HepG2 (cell line): ENCODE measurements at regions not wholly inside any gene's neighbourhood (a gene's known extent, or its start where the extent isn't known, plus 50 kb on each side); places are given as distances from the start of the nearest gene placed in this dataset.

Experiments
- CHCHD3 ChIP-seq: sonication (generic); formaldehyde crosslinking; IDR thresholded peaks from 2 replicates; pipeline ENCODE4 v1.8.0; 2022; ENCODE audit warnings: mild to moderate bottlenecking, missing genetic modification reagents, moderate library complexity
- FOSL2 ChIP-seq: sonication (generic); formaldehyde crosslinking; IDR thresholded peaks from 2 replicates; pipeline ENCODE4 v1.4.0; 2020; ENCODE audit warnings: missing genetic modification reagents
- GATAD1 ChIP-seq: IDR thresholded peaks from 2 replicates; pipeline ENCODE4 v1.6.1; 2016; ENCODE audit warnings: missing genetic modification reagents, missing compliant biosample characterization
- GATAD2A ChIP-seq: IDR thresholded peaks from 2 replicates; pipeline ENCODE4 v1.6.1; 2016
- HNF4A ChIP-seq: sonication (generic); formaldehyde crosslinking; IDR thresholded peaks from 2 replicates; pipeline ENCODE4 v1.4.0; 2020; ENCODE audit warnings: missing genetic modification reagents
- IRX3 ChIP-seq: sonication (generic); formaldehyde crosslinking; IDR thresholded peaks from 2 replicates; pipeline ENCODE4 v1.8.1; 2023; ENCODE audit warnings: mild to moderate bottlenecking, low read depth, missing genetic modification reagents, borderline replicate concordance
- MAFG ChIP-seq: sonication (generic); formaldehyde crosslinking; IDR thresholded peaks from 2 replicates; pipeline ENCODE4 v1.5.1; 2020; ENCODE audit warnings: mild to moderate bottlenecking, missing genetic modification reagents
- MATR3 ChIP-seq: sonication (generic); formaldehyde crosslinking; IDR thresholded peaks from 2 replicates; pipeline ENCODE4 v1.4.0; 2020; ENCODE audit warnings: missing genetic modification reagents
- NFIC ChIP-seq: IDR thresholded peaks from 2 replicates; pipeline ENCODE4 v1.6.1; 2012; ENCODE audit warnings: mild to moderate bottlenecking, low read length, inconsistent platforms
- RFXANK ChIP-seq: IDR thresholded peaks from 2 replicates; pipeline ENCODE4 v1.6.1; 2016
- SALL1 ChIP-seq: sonication (generic); formaldehyde crosslinking; IDR thresholded peaks from 2 replicates; pipeline ENCODE4 v1.8.0; 2022; ENCODE audit warnings: mild to moderate bottlenecking, missing genetic modification reagents
- ZNF350 ChIP-seq: sonication (generic); formaldehyde crosslinking; IDR thresholded peaks from 2 replicates; pipeline ENCODE4 v1.4.0; 2020; ENCODE audit warnings: mild to moderate bottlenecking, low read depth, missing genetic modification reagents, borderline replicate concordance
- ZNF383 ChIP-seq: sonication (generic); formaldehyde crosslinking; IDR thresholded peaks from 2 replicates; pipeline ENCODE4 v1.4.0; 2020; ENCODE audit warnings: missing genetic modification reagents, mild to moderate bottlenecking, borderline replicate concordance
- ZNF501 ChIP-seq: sonication (generic); formaldehyde crosslinking; IDR thresholded peaks from 2 replicates; pipeline ENCODE4 v1.5.1; 2020; ENCODE audit warnings: mild to moderate bottlenecking, moderate library complexity, missing genetic modification reagents
- ZNF674 ChIP-seq: sonication (generic); formaldehyde crosslinking; IDR thresholded peaks from 2 replicates; pipeline ENCODE4 v1.5.0; 2020; ENCODE audit warnings: low read depth, mild to moderate bottlenecking, missing genetic modification reagents
- TF ChIP-seq, protein P1 (sequence below), 2 experiments: sonication (generic) in 1 of 2; formaldehyde crosslinking in 1 of 2; IDR thresholded peaks; 2 replicates each; pipeline versions ENCODE4 v1.6.1 to v1.9.0; 2014 to 2022; ENCODE audit warnings: antibody characterized with exemption in 1 of 2, borderline replicate concordance in 1 of 2, inconsistent platforms in 1 of 2, low read depth in 1 of 2, missing genetic modification reagents in 1 of 2
- TF ChIP-seq, protein P2 (sequence below): sonication (generic); formaldehyde crosslinking; IDR thresholded peaks from 2 replicates; pipeline ENCODE4 v1.5.1; 2020; ENCODE audit warnings: missing genetic modification reagents, mild to moderate bottlenecking, borderline replicate concordance
- TF ChIP-seq, protein P3 (sequence below): sonication (generic); formaldehyde crosslinking; IDR thresholded peaks from 2 replicates; pipeline ENCODE4 v1.4.0; 2020; ENCODE audit warnings: missing genetic modification reagents
- TF ChIP-seq, protein P4 (sequence below): sonication (generic); formaldehyde crosslinking; IDR thresholded peaks from 2 replicates; pipeline ENCODE4 v1.4.0; 2020; ENCODE audit warnings: missing genetic modification reagents

DNA sequence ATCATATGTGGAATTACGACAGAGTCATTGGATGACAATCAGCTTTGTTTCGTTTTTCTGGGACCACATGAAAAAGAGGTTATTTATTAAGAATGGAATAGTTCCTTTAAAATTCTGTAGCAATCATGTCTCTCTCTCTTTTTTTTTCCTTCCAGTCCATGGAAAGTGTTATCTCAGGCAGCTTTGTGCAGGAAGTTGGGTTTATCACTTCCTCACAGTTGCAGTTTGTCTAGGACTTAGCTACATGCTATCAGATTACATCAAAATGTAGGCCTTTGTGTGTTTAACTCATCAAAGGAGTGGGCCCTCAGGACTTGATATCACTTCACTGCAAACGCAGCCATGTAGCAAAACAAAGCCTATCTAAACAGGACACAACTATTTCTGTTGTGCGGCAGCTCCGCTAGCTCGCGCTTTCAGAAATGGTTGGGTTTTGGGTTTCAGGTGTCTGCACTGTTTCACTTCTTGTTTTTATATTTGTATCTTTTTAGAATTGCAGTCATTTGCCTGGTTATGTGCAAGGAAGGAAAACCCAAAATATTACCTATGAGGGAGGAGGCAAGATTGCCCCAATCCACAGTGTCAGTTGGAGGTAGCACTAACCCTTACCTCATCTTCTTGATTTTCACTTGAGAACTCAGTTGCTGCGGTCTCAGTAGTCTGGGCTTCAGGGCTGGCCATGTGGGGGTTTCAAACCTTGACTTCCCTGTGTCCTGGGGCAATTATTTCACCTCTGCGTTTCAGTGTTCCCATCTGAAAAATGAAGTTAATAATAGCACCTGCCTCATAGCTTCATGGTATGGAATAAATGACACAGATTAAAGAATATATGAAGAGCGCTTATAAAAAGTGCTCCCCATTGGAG lies 66.7 kb downstream of the HHEX start (continued):
- TF ChIP-seq, protein P1, sequence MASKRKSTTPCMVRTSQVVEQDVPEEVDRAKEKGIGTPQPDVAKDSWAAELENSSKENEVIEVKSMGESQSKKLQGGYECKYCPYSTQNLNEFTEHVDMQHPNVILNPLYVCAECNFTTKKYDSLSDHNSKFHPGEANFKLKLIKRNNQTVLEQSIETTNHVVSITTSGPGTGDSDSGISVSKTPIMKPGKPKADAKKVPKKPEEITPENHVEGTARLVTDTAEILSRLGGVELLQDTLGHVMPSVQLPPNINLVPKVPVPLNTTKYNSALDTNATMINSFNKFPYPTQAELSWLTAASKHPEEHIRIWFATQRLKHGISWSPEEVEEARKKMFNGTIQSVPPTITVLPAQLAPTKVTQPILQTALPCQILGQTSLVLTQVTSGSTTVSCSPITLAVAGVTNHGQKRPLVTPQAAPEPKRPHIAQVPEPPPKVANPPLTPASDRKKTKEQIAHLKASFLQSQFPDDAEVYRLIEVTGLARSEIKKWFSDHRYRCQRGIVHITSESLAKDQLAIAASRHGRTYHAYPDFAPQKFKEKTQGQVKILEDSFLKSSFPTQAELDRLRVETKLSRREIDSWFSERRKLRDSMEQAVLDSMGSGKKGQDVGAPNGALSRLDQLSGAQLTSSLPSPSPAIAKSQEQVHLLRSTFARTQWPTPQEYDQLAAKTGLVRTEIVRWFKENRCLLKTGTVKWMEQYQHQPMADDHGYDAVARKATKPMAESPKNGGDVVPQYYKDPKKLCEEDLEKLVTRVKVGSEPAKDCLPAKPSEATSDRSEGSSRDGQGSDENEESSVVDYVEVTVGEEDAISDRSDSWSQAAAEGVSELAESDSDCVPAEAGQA (IDR thresholded peaks at IDR 0.05; ENCODE audit: low read depth) = no peak
- TF ChIP-seq, protein P1 (CRISPR knock-in tag; IDR thresholded peaks at IDR 0.05; ENCODE audit: borderline replicate concordance) = no peak
- no peak for TF ChIP-seq GATAD1
- TF ChIP-seq RFXANK (CRISPR knock-in tag) = no peak
- peak; percentile 34; the same call in 1 of the 2 replicates for TF ChIP-seq ZNF501 (CRISPR knock-in tag)
- no peak for TF ChIP-seq ZNF350 (CRISPR knock-in tag)
- peak; percentile 71 for TF ChIP-seq SALL1 (CRISPR knock-in tag)
- TF ChIP-seq GATAD2A = peak; percentile 73
- TF ChIP-seq, protein P2, sequence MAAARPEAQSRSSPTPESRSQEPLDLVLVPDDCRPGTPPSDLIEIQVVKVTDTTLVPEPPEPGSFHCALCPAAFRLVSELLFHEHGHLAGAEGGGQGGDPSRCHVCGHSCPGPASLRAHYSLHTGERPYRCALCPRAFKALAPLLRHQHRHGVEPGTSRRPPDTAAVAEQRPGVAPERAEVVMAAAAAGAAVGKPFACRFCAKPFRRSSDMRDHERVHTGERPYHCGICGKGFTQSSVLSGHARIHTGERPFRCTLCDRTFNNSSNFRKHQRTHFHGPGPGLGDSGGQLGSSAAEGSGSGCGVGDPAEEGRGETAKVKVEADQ (CRISPR knock-in tag) = 0 out of 2 replicates have a peak, but pooled peaks have one; percentile 10
- no peak for TF ChIP-seq ZNF383 (CRISPR knock-in tag)
- no peak for TF ChIP-seq MAFG
- no peak for TF ChIP-seq ZNF674
- TF ChIP-seq NFIC = 0 out of 2 replicates have a peak, but pooled peaks have one; percentile 37
- TF ChIP-seq CHCHD3 (CRISPR knock-in tag) = no peak
- TF ChIP-seq, protein P3, sequence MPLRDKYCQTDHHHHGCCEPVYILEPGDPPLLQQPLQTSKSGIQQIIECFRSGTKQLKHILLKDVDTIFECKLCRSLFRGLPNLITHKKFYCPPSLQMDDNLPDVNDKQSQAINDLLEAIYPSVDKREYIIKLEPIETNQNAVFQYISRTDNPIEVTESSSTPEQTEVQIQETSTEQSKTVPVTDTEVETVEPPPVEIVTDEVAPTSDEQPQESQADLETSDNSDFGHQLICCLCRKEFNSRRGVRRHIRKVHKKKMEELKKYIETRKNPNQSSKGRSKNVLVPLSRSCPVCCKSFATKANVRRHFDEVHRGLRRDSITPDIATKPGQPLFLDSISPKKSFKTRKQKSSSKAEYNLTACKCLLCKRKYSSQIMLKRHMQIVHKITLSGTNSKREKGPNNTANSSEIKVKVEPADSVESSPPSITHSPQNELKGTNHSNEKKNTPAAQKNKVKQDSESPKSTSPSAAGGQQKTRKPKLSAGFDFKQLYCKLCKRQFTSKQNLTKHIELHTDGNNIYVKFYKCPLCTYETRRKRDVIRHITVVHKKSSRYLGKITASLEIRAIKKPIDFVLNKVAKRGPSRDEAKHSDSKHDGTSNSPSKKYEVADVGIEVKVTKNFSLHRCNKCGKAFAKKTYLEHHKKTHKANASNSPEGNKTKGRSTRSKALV (CRISPR knock-in tag) = 0 out of 2 replicates have a peak, but pooled peaks have one; percentile 45
- peak; percentile 50 for TF ChIP-seq FOSL2 (CRISPR knock-in tag)
- peak; percentile 46; the same call in 1 of the 2 replicates for TF ChIP-seq HNF4A
- TF ChIP-seq, protein P4, sequence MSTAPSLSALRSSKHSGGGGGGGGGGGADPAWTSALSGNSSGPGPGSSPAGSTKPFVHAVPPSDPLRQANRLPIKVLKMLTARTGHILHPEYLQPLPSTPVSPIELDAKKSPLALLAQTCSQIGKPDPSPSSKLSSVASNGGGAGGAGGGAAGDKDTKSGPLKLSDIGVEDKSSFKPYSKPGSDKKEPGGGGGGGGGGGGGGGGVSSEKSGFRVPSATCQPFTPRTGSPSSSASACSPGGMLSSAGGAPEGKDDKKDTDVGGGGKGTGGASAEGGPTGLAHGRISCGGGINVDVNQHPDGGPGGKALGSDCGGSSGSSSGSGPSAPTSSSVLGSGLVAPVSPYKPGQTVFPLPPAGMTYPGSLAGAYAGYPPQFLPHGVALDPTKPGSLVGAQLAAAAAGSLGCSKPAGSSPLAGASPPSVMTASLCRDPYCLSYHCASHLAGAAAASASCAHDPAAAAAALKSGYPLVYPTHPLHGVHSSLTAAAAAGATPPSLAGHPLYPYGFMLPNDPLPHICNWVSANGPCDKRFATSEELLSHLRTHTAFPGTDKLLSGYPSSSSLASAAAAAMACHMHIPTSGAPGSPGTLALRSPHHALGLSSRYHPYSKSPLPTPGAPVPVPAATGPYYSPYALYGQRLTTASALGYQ (CRISPR knock-in tag) = peak; percentile 90
- no peak for TF ChIP-seq IRX3 (CRISPR knock-in tag)
- no peak for TF ChIP-seq MATR3 (CRISPR knock-in tag)
